HepG2 (cell line): ENCODE measurements at regions not wholly inside any gene's neighbourhood (a gene's known extent, or its start where the extent isn't known, plus 50 kb on each side); places are given as distances from the start of the nearest gene placed in this dataset.

Experiments
- ARID2 ChIP-seq: sonication (generic); formaldehyde crosslinking; IDR thresholded peaks from 2 replicates; pipeline ENCODE4 v1.8.1; 2022; ENCODE audit warnings: mild to moderate bottlenecking, missing genetic modification reagents, borderline replicate concordance
- ASH2L ChIP-seq: fragments of 300-600, 200-600 bp; sonication (generic); IDR thresholded peaks from 2 replicates; pipeline ENCODE4 v1.7.0; 2017; ENCODE audit warnings: low read depth, mild to moderate bottlenecking, moderate library complexity, mixed read lengths, low read length; ENCODE audit not compliant: insufficient read length
- ATM ChIP-seq: fragments of 450-650 bp; IDR thresholded peaks from 2 replicates; pipeline ENCODE4 v1.7.1; 2017; ENCODE audit warnings: mild to moderate bottlenecking, borderline replicate concordance
- FOSL2 ChIP-seq: sonication (generic); formaldehyde crosslinking; IDR thresholded peaks from 2 replicates; pipeline ENCODE4 v1.4.0; 2020; ENCODE audit warnings: missing genetic modification reagents
- HMG20A ChIP-seq: IDR thresholded peaks from 2 replicates; pipeline ENCODE4 v1.6.1; 2016; ENCODE audit warnings: borderline replicate concordance
- HNRNPK ChIP-seq: fragments of 200-400 bp; formaldehyde crosslinking; IDR thresholded peaks from 2 replicates; pipeline ENCODE4 v1.6.1; 2018; ENCODE audit warnings: low read length, low read depth, moderate library complexity, mild to moderate bottlenecking; ENCODE audit not compliant: poor library complexity, severe bottlenecking
- NR2C2 ChIP-seq: sonication (generic); formaldehyde crosslinking; IDR thresholded peaks from 2 replicates; pipeline ENCODE4 v1.4.0; 2020; ENCODE audit warnings: missing genetic modification reagents, mild to moderate bottlenecking, moderate library complexity, borderline replicate concordance
- PHF20 ChIP-seq: sonication (generic); formaldehyde crosslinking; IDR thresholded peaks from 2 replicates; pipeline ENCODE4 v1.5.0; 2020; ENCODE audit warnings: mild to moderate bottlenecking, missing genetic modification reagents
- POLR2AphosphoS5 ChIP-seq: IDR thresholded peaks from 2 replicates; pipeline ENCODE4 v1.6.1; 2012; ENCODE audit warnings: low read depth, low read length
- TEAD2 ChIP-seq: sonication (generic); formaldehyde crosslinking; IDR thresholded peaks from 2 replicates; pipeline ENCODE4 v1.9.0; 2021; ENCODE audit warnings: missing genetic modification reagents
- ZNF878 ChIP-seq: sonication (generic); formaldehyde crosslinking; IDR thresholded peaks from 2 replicates; pipeline ENCODE4 v1.8.1; 2023; ENCODE audit warnings: mild to moderate bottlenecking, missing genetic modification reagents, moderate library complexity
- TF ChIP-seq, protein P1 (sequence below): sonication (generic); formaldehyde crosslinking; IDR thresholded peaks from 2 replicates; pipeline ENCODE4 v1.4.0; 2020; ENCODE audit warnings: missing genetic modification reagents
- TF ChIP-seq, protein P2 (sequence below), 2 experiments: sonication (generic) in 1 of 2; formaldehyde crosslinking in 1 of 2; IDR thresholded peaks; 2 replicates each; pipeline versions ENCODE4 v1.6.1 to v1.9.0; 2014 to 2022; ENCODE audit warnings: antibody characterized with exemption in 1 of 2, borderline replicate concordance in 1 of 2, inconsistent platforms in 1 of 2, low read depth in 1 of 2, missing genetic modification reagents in 1 of 2
- TF ChIP-seq, protein P3 (sequence below): sonication (generic); formaldehyde crosslinking; IDR thresholded peaks from 2 replicates; pipeline ENCODE4 v1.5.0; 2020; ENCODE audit warnings: mild to moderate bottlenecking, missing genetic modification reagents, borderline replicate concordance
- TF ChIP-seq, protein P4 (sequence below): sonication (generic); formaldehyde crosslinking; IDR thresholded peaks from 2 replicates; pipeline ENCODE4 v1.9.0; 2021; ENCODE audit warnings: missing genetic modification reagents, mild to moderate bottlenecking, borderline replicate concordance

DNA sequence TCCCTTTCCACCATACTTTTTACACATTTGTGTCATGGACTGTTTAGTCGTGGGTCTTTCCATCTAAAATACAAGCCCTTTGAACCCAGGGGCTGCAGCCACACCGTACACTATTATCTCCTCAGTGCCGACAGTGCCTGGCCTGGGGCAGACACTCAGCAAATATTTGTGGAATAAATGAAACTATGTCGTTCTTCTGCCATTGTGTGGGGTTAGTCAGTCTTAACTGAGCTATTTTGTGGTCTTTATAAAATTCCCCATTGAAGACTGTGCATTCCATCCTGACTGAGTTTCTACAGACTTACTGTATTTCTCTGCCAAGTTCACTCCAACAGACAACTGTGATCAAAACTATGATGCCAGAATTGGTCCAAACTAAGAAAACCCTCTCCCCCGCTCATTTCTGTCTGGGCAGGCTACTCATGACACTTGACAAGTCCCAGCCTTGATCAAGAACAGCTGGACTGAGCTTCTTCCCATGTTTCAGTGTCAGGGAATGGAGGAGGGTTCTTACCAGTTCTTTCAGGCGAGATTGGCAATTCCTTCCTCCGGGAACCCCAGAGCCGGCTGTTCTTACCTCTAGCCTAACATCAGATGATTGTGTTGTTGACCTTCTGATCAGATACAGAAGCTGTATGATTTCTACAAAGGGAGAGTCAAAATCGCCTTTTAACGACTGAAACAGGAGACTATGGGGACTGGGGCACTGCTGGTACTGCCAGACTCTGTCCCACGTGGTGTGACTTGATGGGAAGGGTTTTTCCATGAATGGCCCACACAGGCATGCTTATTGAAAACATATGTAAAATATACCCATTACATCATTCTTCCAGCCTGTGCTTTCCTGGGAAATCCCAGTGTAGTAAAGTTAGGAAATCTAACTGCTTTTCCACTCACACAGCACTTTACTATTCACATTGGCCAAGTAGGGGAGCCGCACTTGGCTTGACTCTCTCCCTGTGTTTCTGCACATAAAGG lies 77.4 kb upstream of the NPAS2 start (continued):
- TF ChIP-seq HMG20A (CRISPR knock-in tag), result peak; percentile 52; the same call in 1 of the 2 replicates
- TF ChIP-seq, protein P1, sequence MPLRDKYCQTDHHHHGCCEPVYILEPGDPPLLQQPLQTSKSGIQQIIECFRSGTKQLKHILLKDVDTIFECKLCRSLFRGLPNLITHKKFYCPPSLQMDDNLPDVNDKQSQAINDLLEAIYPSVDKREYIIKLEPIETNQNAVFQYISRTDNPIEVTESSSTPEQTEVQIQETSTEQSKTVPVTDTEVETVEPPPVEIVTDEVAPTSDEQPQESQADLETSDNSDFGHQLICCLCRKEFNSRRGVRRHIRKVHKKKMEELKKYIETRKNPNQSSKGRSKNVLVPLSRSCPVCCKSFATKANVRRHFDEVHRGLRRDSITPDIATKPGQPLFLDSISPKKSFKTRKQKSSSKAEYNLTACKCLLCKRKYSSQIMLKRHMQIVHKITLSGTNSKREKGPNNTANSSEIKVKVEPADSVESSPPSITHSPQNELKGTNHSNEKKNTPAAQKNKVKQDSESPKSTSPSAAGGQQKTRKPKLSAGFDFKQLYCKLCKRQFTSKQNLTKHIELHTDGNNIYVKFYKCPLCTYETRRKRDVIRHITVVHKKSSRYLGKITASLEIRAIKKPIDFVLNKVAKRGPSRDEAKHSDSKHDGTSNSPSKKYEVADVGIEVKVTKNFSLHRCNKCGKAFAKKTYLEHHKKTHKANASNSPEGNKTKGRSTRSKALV (CRISPR knock-in tag), result no peak
- TF ChIP-seq, protein P2, sequence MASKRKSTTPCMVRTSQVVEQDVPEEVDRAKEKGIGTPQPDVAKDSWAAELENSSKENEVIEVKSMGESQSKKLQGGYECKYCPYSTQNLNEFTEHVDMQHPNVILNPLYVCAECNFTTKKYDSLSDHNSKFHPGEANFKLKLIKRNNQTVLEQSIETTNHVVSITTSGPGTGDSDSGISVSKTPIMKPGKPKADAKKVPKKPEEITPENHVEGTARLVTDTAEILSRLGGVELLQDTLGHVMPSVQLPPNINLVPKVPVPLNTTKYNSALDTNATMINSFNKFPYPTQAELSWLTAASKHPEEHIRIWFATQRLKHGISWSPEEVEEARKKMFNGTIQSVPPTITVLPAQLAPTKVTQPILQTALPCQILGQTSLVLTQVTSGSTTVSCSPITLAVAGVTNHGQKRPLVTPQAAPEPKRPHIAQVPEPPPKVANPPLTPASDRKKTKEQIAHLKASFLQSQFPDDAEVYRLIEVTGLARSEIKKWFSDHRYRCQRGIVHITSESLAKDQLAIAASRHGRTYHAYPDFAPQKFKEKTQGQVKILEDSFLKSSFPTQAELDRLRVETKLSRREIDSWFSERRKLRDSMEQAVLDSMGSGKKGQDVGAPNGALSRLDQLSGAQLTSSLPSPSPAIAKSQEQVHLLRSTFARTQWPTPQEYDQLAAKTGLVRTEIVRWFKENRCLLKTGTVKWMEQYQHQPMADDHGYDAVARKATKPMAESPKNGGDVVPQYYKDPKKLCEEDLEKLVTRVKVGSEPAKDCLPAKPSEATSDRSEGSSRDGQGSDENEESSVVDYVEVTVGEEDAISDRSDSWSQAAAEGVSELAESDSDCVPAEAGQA (IDR thresholded peaks at IDR 0.05; ENCODE audit: low read depth), result peak; percentile 28; the same call in 1 of the 2 replicates
- TF ChIP-seq, protein P2 (CRISPR knock-in tag; IDR thresholded peaks at IDR 0.05; ENCODE audit: borderline replicate concordance), result no peak
- TF ChIP-seq, protein P3, sequence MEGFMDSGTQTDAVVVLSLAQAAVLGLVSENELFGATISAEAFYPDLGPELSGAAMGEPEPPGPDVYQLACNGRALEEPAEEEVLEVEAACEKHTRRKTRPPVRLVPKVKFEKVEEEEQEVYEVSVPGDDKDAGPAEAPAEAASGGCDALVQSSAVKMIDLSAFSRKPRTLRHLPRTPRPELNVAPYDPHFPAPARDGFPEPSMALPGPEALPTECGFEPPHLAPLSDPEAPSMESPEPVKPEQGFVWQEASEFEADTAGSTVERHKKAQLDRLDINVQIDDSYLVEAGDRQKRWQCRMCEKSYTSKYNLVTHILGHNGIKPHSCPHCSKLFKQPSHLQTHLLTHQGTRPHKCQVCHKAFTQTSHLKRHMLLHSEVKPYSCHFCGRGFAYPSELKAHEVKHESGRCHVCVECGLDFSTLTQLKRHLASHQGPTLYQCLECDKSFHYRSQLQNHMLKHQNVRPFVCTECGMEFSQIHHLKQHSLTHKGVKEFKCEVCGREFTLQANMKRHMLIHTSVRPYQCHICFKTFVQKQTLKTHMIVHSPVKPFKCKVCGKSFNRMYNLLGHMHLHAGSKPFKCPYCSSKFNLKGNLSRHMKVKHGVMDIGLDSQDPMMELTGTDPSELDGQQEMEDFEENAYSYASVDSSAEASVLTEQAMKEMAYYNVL (CRISPR knock-in tag), result peak; percentile 93
- no peak for TF ChIP-seq ARID2 (CRISPR knock-in tag)
- TF ChIP-seq ATM, result no peak
- peak; percentile 19 for TF ChIP-seq ASH2L
- no peak for TF ChIP-seq PHF20 (CRISPR knock-in tag)
- peak; percentile 58 for TF ChIP-seq FOSL2
- 0 out of 2 replicates have a peak, but pooled peaks have one; percentile 34 for TF ChIP-seq TEAD2 (CRISPR knock-in tag)
- no peak for TF ChIP-seq POLR2AphosphoS5
- no peak for TF ChIP-seq NR2C2 (CRISPR knock-in tag)
- no peak for TF ChIP-seq ZNF878 (CRISPR knock-in tag)
- no peak for TF ChIP-seq HNRNPK
- TF ChIP-seq, protein P4, sequence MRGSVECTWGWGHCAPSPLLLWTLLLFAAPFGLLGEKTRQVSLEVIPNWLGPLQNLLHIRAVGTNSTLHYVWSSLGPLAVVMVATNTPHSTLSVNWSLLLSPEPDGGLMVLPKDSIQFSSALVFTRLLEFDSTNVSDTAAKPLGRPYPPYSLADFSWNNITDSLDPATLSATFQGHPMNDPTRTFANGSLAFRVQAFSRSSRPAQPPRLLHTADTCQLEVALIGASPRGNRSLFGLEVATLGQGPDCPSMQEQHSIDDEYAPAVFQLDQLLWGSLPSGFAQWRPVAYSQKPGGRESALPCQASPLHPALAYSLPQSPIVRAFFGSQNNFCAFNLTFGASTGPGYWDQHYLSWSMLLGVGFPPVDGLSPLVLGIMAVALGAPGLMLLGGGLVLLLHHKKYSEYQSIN (CRISPR knock-in tag), result no peak
